ENCODE measurements at regions not wholly inside any gene's neighbourhood (a gene's known extent, or its start where the extent isn't known, plus 50 kb on each side); places are given as distances from the start of the nearest gene placed in this dataset.

- TF ChIP-seq CTCF (IDR thresholded peaks at IDR 0.05) (no peak), EZH2 (IDR thresholded peaks at IDR 0.05) (no peak)
Observed at GRCh38 chrX:107505223-107505622, 55.8 kb downstream of the FRMPD3 start.
